ENCODE measurements at regions not wholly inside any gene's neighbourhood (a gene's known extent, or its start where the extent isn't known, plus 50 kb on each side); places are given as distances from the start of the nearest gene placed in this dataset.

DNA sequence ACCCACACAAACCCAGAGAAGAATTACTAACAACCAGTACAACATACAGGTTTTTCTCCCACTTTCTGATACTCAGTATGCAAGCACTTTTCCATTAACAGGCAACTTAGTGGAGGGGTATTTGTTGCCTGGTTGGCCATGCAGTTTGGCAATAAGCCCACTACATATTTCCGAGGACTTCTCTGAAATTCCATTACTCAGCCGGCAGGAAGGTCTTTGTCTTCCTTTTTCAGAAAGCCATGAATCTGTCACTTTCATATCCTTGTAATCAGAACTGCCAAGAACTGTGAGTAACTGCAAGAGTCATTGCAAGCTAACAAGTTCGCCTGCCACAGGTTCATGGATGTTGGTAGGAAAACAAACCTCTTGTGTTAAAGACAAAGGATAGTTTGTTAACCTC is 422.3 kb upstream of the ROBO1 start:
- no peak for DNase-seq (ENCODE audit: low spot score)
- Histone ChIP-seq H3K27me3 (ENCODE audit: control insufficient read depth in 4 of 4, insufficient read depth in 4 of 4, low read length in 3 of 4) (no peaks in the 10 kb centered on the region), H3K27ac (ENCODE audit: low read depth in 1 of 2, low read length in 2 of 2) (no peak overlapping the region), H3K9me3 (ENCODE audit: control insufficient read depth in 4 of 4, low read length in 3 of 4) (no peaks in the 10 kb centered on the region), H3K4me1 (ENCODE audit: control insufficient read depth in 4 of 4, insufficient read depth in 4 of 4, low read length in 3 of 4) (no peaks in the 10 kb centered on the region), H3K4me3 (ENCODE audit: low read depth in 1 of 3, low read length in 3 of 3) (no peak overlapping the region), H3K9ac (ENCODE audit: low read depth in 1 of 2, low read length in 2 of 2) (no peak overlapping the region), H3K36me3 (ENCODE audit: control insufficient read depth in 4 of 4, insufficient read depth in 3 of 4, low read depth in 1 of 4, low read length in 3 of 4) (no peaks in the 10 kb centered on the region)
- whole genome bisulfite sequencing, result 23% methylated on average over 3 of the region's 3 CpGs
- TF ChIP-seq FOXA1 (IDR thresholded peaks at IDR 0.05) (no peak), EGR1 (IDR thresholded peaks at IDR 0.05; ENCODE audit: low read depth in 2 of 2) (no peak), CTCF (IDR thresholded peaks at IDR 0.05; ENCODE audit: low read depth, low read length, missing input control) (no peak), TAF1 (conservative IDR thresholded peaks at IDR 0.05) (no peak), HNF4G (IDR thresholded peaks at IDR 0.05) (no peak), NR2F2 (IDR thresholded peaks at IDR 0.05) (no peak), GABPA (IDR thresholded peaks at IDR 0.05 in 1 of 2, conservative IDR thresholded peaks at IDR 0.05 in 1 of 2) (no peak), RAD21 (IDR thresholded peaks at IDR 0.05) (no peak), HNF4A (conservative IDR thresholded peaks at IDR 0.05) (no peak), YY1 (IDR thresholded peaks at IDR 0.05) (no peak), RXRA (IDR thresholded peaks at IDR 0.05) (no peak), JUND (IDR thresholded peaks at IDR 0.05) (no peak), SP1 (IDR thresholded peaks at IDR 0.05) (no peak), FOXA2 (IDR thresholded peaks at IDR 0.05) (no peak)
- TF ChIP-seq, protein P1, sequence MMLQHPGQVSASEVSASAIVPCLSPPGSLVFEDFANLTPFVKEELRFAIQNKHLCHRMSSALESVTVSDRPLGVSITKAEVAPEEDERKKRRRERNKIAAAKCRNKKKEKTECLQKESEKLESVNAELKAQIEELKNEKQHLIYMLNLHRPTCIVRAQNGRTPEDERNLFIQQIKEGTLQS (IDR thresholded peaks at IDR 0.05), result no peak
- TF ChIP-seq, protein P2, sequence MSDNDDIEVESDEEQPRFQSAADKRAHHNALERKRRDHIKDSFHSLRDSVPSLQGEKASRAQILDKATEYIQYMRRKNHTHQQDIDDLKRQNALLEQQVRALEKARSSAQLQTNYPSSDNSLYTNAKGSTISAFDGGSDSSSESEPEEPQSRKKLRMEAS (IDR thresholded peaks at IDR 0.05), result no peak
- TF ChIP-seq, protein P3, sequence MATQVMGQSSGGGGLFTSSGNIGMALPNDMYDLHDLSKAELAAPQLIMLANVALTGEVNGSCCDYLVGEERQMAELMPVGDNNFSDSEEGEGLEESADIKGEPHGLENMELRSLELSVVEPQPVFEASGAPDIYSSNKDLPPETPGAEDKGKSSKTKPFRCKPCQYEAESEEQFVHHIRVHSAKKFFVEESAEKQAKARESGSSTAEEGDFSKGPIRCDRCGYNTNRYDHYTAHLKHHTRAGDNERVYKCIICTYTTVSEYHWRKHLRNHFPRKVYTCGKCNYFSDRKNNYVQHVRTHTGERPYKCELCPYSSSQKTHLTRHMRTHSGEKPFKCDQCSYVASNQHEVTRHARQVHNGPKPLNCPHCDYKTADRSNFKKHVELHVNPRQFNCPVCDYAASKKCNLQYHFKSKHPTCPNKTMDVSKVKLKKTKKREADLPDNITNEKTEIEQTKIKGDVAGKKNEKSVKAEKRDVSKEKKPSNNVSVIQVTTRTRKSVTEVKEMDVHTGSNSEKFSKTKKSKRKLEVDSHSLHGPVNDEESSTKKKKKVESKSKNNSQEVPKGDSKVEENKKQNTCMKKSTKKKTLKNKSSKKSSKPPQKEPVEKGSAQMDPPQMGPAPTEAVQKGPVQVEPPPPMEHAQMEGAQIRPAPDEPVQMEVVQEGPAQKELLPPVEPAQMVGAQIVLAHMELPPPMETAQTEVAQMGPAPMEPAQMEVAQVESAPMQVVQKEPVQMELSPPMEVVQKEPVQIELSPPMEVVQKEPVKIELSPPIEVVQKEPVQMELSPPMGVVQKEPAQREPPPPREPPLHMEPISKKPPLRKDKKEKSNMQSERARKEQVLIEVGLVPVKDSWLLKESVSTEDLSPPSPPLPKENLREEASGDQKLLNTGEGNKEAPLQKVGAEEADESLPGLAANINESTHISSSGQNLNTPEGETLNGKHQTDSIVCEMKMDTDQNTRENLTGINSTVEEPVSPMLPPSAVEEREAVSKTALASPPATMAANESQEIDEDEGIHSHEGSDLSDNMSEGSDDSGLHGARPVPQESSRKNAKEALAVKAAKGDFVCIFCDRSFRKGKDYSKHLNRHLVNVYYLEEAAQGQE (IDR thresholded peaks at IDR 0.05), result no peak
- TF ChIP-seq, protein P4, sequence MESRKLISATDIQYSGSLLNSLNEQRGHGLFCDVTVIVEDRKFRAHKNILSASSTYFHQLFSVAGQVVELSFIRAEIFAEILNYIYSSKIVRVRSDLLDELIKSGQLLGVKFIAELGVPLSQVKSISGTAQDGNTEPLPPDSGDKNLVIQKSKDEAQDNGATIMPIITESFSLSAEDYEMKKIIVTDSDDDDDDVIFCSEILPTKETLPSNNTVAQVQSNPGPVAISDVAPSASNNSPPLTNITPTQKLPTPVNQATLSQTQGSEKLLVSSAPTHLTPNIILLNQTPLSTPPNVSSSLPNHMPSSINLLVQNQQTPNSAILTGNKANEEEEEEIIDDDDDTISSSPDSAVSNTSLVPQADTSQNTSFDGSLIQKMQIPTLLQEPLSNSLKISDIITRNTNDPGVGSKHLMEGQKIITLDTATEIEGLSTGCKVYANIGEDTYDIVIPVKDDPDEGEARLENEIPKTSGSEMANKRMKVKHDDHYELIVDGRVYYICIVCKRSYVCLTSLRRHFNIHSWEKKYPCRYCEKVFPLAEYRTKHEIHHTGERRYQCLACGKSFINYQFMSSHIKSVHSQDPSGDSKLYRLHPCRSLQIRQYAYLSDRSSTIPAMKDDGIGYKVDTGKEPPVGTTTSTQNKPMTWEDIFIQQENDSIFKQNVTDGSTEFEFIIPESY (IDR thresholded peaks at IDR 0.05), result no peak
